GM20000 (cell line): ENCODE measurements at regions not wholly inside any gene's neighbourhood (a gene's known extent, or its start where the extent isn't known, plus 50 kb on each side); places are given as distances from the start of the nearest gene placed in this dataset.

Experiments
- DNase-seq: peaks from one replicate; pipeline ENCODE4 v3.0.0; 2012; ENCODE audit warnings: low spot score
- CTCF ChIP-seq: IDR thresholded peaks from 2 replicates; pipeline ENCODE4 v1.5.1; 2012; ENCODE audit warnings: mild to moderate bottlenecking, control low read depth; ENCODE audit errors: extremely low read depth, missing control alignments

GRCh38 chr9:1729631-1730030 is 285.5 kb upstream of the SMARCA2 start:
- no peak for DNase-seq
- no peak for TF ChIP-seq CTCF

- DNase-seq, result peak; percentile 7
- no peak for TF ChIP-seq CTCF
Observed at GRCh38 chr9:1732670-1733069, 282.5 kb upstream of the SMARCA2 start.

GRCh38 chr9:1738511-1739100 is 276.5 kb upstream of the SMARCA2 start:
- TF ChIP-seq CTCF, result no peak
- DNase-seq, result no peak

- no peak for DNase-seq
Observed at GRCh38 chr9:1743121-1743960, 271.8 kb upstream of the SMARCA2 start.

GRCh38 chr9:1745980-1746379 is 269.2 kb upstream of the SMARCA2 start:
- TF ChIP-seq CTCF, result no peak
- no peak for DNase-seq

More at GRCh38 chr9:1743121-1743960, 271.8 kb upstream of the SMARCA2 start:
- TF ChIP-seq CTCF, result no peak

- TF ChIP-seq CTCF, result no peak
- no peak for DNase-seq
Observed at GRCh38 chr9:1747417-1747967, 267.7 kb upstream of the SMARCA2 start.

- no peak for DNase-seq
- TF ChIP-seq CTCF, result no peak
Observed at GRCh38 chr9:1748407-1748806, 266.7 kb upstream of the SMARCA2 start.
